ENCODE measurements at regions not wholly inside any gene's neighbourhood (a gene's known extent, or its start where the extent isn't known, plus 50 kb on each side); places are given as distances from the start of the nearest gene placed in this dataset.

GRCh38 chr16:9521749-9522370, 430.4 kb downstream of the HAPSTR1 start:
- no peak for TF ChIP-seq CTCF (IDR thresholded peaks at IDR 0.05; ENCODE audit: low read depth, low read length)
- TF ChIP-seq MYC (IDR thresholded peaks at IDR 0.05; ENCODE audit: low read depth, low read length), result no peak
- no peak for TF ChIP-seq POLR2A (IDR thresholded peaks at IDR 0.05; ENCODE audit: extremely low read depth, insufficient read length)

Measured in NB4 (cell line).